PC-9 (cell line): ENCODE measurements at regions not wholly inside any gene's neighbourhood (a gene's known extent, or its start where the extent isn't known, plus 50 kb on each side); places are given as distances from the start of the nearest gene placed in this dataset.

Experiments used
- BruUV-seq: library from RNA; stranded (reverse); fragments of 400-500 nt; replicated peaks from 2 replicates; lab custom pipeline; 2021; lab: Mats Ljungman, UMichigan
- CTCF ChIA-PET: fragments of 300-600 bp; sonication (Branson Sonifier 250); formaldehyde crosslinking; loops from one replicate; lab custom pipeline; 2022; ENCODE audit warnings: antibody characterized with exemption; lab: Charles Lee
- POLR2A ChIA-PET: fragments of 300-600 bp; sonication (Branson Sonifier 250); formaldehyde crosslinking; loops from one replicate; lab custom pipeline; 2022; ENCODE audit warnings: antibody characterized with exemption; ENCODE audit not compliant: unreplicated experiment; lab: Charles Lee
- DNase-seq, 2 experiments: peaks; one replicate each; pipeline versions ENCODE4 v3.0.0 to v3.0.0-alpha.2; 2015 to 2022; ENCODE audit warnings: mixed read lengths in 1 of 2
- H2AFZ ChIP-seq: fragments of 200-600 bp; sonication (generic); 2 replicates; pipeline ENCODE4 v1.8.1; 2017; ENCODE audit warnings: antibody characterized with exemption
- H3F3A ChIP-seq: fragments of 200-600 bp; sonication (generic); 2 replicates; pipeline ENCODE4 v1.8.1; 2017; ENCODE audit warnings: antibody characterized with exemption, mild to moderate bottlenecking, low read depth; ENCODE audit not compliant: insufficient read depth
- H3K27ac ChIP-seq: fragments of 200-600 bp; sonication (generic); 2 replicates; pipeline ENCODE4 v1.6.1; 2016; ENCODE audit warnings: mixed run types
- H3K27me3 ChIP-seq: fragments of 200-600 bp; sonication (generic); 2 replicates; pipeline ENCODE4 v1.6.1; 2016; ENCODE audit warnings: low read depth, mixed run types; ENCODE audit not compliant: insufficient read depth
- H3K36me3 ChIP-seq: fragments of 200-600 bp; sonication (generic); 2 replicates; pipeline ENCODE4 v1.6.1; 2016; ENCODE audit warnings: low read depth, mixed run types
- H3K4me1 ChIP-seq: fragments of 200-600 bp; sonication (generic); replicated peaks from 2 replicates; pipeline ENCODE4 v1.6.1; 2016; ENCODE audit warnings: mixed run types; ENCODE audit not compliant: insufficient read depth
- H3K4me2 ChIP-seq: fragments of 200-600 bp; sonication (generic); 2 replicates; pipeline ENCODE4 v1.6.1; 2017; ENCODE audit warnings: mixed run types
- H3K4me3 ChIP-seq: fragments of 200-600 bp; sonication (generic); 2 replicates; pipeline ENCODE4 v1.6.1; 2016; ENCODE audit warnings: mixed run types
- H3K79me2 ChIP-seq: fragments of 200-600 bp; sonication (generic); 2 replicates; pipeline ENCODE4 v1.6.1; 2017; ENCODE audit warnings: low read depth, mixed run types
- H3K9me2 ChIP-seq: fragments of 200-600 bp; sonication (generic); 2 replicates; pipeline ENCODE4 v1.8.1; 2017; ENCODE audit warnings: mild to moderate bottlenecking; ENCODE audit not compliant: insufficient read depth
- H3K9me3 ChIP-seq: fragments of 200-600 bp; sonication (generic); 2 replicates; pipeline ENCODE4 v1.8.1; 2016; ENCODE audit warnings: low read depth; ENCODE audit not compliant: insufficient read depth
- H4K20me1 ChIP-seq: fragments of 200-600 bp; sonication (generic); 2 replicates; pipeline ENCODE4 v1.8.1; 2017; ENCODE audit not compliant: insufficient read depth
- CTCF ChIP-seq: fragments of 200-600 bp; sonication (generic); conservative IDR thresholded peaks from 2 replicates; pipeline ENCODE4 v1.6.1; 2017; ENCODE audit warnings: mixed run types, antibody characterized with exemption, mild to moderate bottlenecking, moderate library complexity
- EZH2 ChIP-seq: fragments of 200-600 bp; sonication (generic); IDR thresholded peaks from 2 replicates; pipeline ENCODE4 v1.8.0; 2017; ENCODE audit warnings: antibody characterized with exemption, low read depth
- intact Hi-C: fragments of 100-400 bp; cut with micrococcal nuclease; formaldehyde crosslinking; loops from one replicate; pipeline ENCODE4 v1.10.0; 2022; ENCODE audit not compliant: unreplicated experiment

GRCh38 chr13:68439817-68440216 lies 1209.7 kb upstream of the PCDH9 start:
- Histone ChIP-seq H3K9me2 (no peaks in the 10 kb centered on the region; the same call in 1 of the 2 replicates), H3K27me3 (no peaks in the 10 kb centered on the region), H3K36me3 (no peaks in the 10 kb centered on the region), H3K4me2 (no peak overlapping the region), H3K79me2 (no peaks in the 10 kb centered on the region), H3K27ac (no peak overlapping the region), H3K4me3 (no peak overlapping the region), H2AFZ (no peak overlapping the region), H3K9me3 (no peaks in the 10 kb centered on the region), H3K4me1 (no peaks in the 10 kb centered on the region), H4K20me1 (no peaks in the 10 kb centered on the region), H3F3A (no peaks in the 10 kb centered on the region)
- intact Hi-C loops = no loop called here
- ChIA-PET CTCF (no interaction called here), POLR2A (no interaction called here)
- no peak for TF ChIP-seq CTCF
- no peak for TF ChIP-seq EZH2
- no TSS peak for BruUV-seq
- peak; percentile 7 to 48 for DNase-seq

DNA sequence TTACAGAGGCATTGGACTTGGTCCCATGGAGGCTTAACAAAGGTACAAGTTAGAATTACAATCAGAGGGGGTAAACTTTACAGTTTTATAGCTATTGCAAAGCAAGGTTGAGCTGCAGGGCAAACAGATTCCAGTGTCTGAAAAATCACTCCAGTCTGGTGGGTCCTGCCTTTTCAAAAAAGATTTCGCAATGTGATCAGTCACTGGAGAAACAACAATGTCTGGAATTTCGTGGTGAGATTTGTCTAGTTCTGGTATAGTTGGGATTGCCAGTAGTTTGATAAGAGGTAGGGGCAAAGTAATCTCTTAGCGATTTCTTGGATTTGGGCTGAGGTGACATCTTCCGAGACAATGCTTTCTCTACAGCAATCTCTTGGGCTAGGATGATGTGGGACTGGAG lies 1198.2 kb upstream of the PCDH9 start:
- Histone ChIP-seq H3K9me2 (no peaks in the 10 kb centered on the region), H3K27me3 (no peaks in the 10 kb centered on the region), H3K4me3 (no peak overlapping the region), H3K27ac (no peak overlapping the region), H3K79me2 (no peaks in the 10 kb centered on the region), H3K4me1 (no peaks in the 10 kb centered on the region), H3F3A (no peaks in the 10 kb centered on the region), H3K9me3 (no peaks in the 10 kb centered on the region), H3K4me2 (no peak overlapping the region), H2AFZ (no peak overlapping the region), H4K20me1 (no peaks in the 10 kb centered on the region), H3K36me3 (no peaks in the 10 kb centered on the region)
- DNase-seq = no peak
- TF ChIP-seq CTCF = no peak
- no peak for TF ChIP-seq EZH2
- CTCF ChIA-PET = no interaction called here
- POLR2A ChIA-PET = no interaction called here
- intact Hi-C loops = no loop called here
- no TSS peak for BruUV-seq

DNA sequence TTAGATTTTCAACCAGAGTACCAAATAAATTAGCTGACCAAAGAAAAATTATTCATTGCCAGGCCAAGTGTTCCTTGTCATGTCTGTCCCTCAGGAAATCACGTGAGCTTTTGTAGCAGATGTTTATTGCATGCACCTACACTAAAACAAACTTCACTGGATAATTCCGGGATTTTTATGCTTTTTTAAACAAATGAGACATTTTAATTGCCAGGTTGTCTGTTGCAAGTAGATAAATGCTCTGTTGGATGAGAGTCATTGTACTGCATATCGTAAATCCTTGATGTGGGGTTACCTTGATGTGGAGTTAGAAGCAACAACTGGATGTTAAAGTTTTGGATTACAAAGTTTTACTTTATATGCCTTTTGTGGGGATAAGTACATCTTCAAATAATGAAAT lies 1187.7 kb upstream of the PCDH9 start:
- no peaks in the 10 kb centered on the region for H3K4me1 ChIP-seq
- no peak for TF ChIP-seq EZH2
- TF ChIP-seq CTCF = no peak
- no peak overlapping the region for H2AFZ ChIP-seq
- H3K27me3 ChIP-seq = no peaks in the 10 kb centered on the region
- no peaks in the 10 kb centered on the region for H3F3A ChIP-seq
- BruUV-seq = no TSS peak
- ChIA-PET POLR2A (no interaction called here), CTCF (no interaction called here)
- H3K36me3 ChIP-seq = no peaks in the 10 kb centered on the region
- no peak overlapping the region for H3K4me2 ChIP-seq
- no peak overlapping the region for H3K27ac ChIP-seq
- H3K9me3 ChIP-seq = no peaks in the 10 kb centered on the region
- H3K79me2 ChIP-seq = no peaks in the 10 kb centered on the region
- no peaks in the 10 kb centered on the region for H3K9me2 ChIP-seq
- intact Hi-C loops = no loop called here
- no peak overlapping the region for H3K4me3 ChIP-seq
- H4K20me1 ChIP-seq = no peaks in the 10 kb centered on the region
- DNase-seq = no peak
